ENCODE measurements at regions not wholly inside any gene's neighbourhood (a gene's known extent, or its start where the extent isn't known, plus 50 kb on each side); places are given as distances from the start of the nearest gene placed in this dataset.

GRCh38 chrX:20472620-20473258, 206.0 kb upstream of the RPS6KA3 start:
- no peaks in the 10 kb centered on the region for H3K4me1 ChIP-seq (replicated peaks; ENCODE audit: insufficient read depth)
- H3K9me2 ChIP-seq (ENCODE audit: insufficient read depth) = no peaks in the 10 kb centered on the region
- no peak for DNase-seq
- no peak overlapping the region for H3K27ac ChIP-seq
- POLR2A ChIA-PET (ENCODE audit: unreplicated experiment) = no interaction called here
- BruUV-seq (replicated peaks) = no TSS peak
- no peaks in the 10 kb centered on the region for H4K20me1 ChIP-seq (ENCODE audit: insufficient read depth)
- CTCF ChIA-PET = no interaction called here
- no peaks in the 10 kb centered on the region for H3F3A ChIP-seq (ENCODE audit: insufficient read depth, low read depth)
- H3K4me3 ChIP-seq = no peak overlapping the region
- H3K27me3 ChIP-seq (ENCODE audit: insufficient read depth, low read depth) = no peaks in the 10 kb centered on the region
- no peaks in the 10 kb centered on the region for H3K9me3 ChIP-seq (ENCODE audit: insufficient read depth, low read depth)
- no peak overlapping the region for H3K4me2 ChIP-seq
- TF ChIP-seq EZH2 (IDR thresholded peaks at IDR 0.05; ENCODE audit: low read depth) = no peak
- TF ChIP-seq CTCF (conservative IDR thresholded peaks at IDR 0.05) = no peak
- intact Hi-C loops (cut with micrococcal nuclease; ENCODE audit: unreplicated experiment) = no loop called here
- no peak overlapping the region for H2AFZ ChIP-seq
- no peaks in the 10 kb centered on the region for H3K36me3 ChIP-seq (ENCODE audit: low read depth)
- no peaks in the 10 kb centered on the region for H3K79me2 ChIP-seq (ENCODE audit: low read depth)

GRCh38 chrX:20472148-20472547, 205.4 kb upstream of the RPS6KA3 start:
- no peaks in the 10 kb centered on the region for H3K9me3 ChIP-seq (ENCODE audit: insufficient read depth, low read depth)
- no peaks in the 10 kb centered on the region for H3K9me2 ChIP-seq (ENCODE audit: insufficient read depth)
- H2AFZ ChIP-seq = no peak overlapping the region
- POLR2A ChIA-PET (ENCODE audit: unreplicated experiment) = no interaction called here
- no TSS peak for BruUV-seq (replicated peaks)
- TF ChIP-seq CTCF (conservative IDR thresholded peaks at IDR 0.05) (no peak), EZH2 (IDR thresholded peaks at IDR 0.05; ENCODE audit: low read depth) (no peak)
- H3F3A ChIP-seq (ENCODE audit: insufficient read depth, low read depth) = no peaks in the 10 kb centered on the region
- H3K4me2 ChIP-seq = no peak overlapping the region
- no peaks in the 10 kb centered on the region for H3K36me3 ChIP-seq (ENCODE audit: low read depth)
- H3K4me3 ChIP-seq = no peak overlapping the region
- no peak overlapping the region for H3K27ac ChIP-seq
- DNase-seq = no peak
- intact Hi-C loops (cut with micrococcal nuclease; ENCODE audit: unreplicated experiment) = no loop called here
- H3K79me2 ChIP-seq (ENCODE audit: low read depth) = no peaks in the 10 kb centered on the region
- no peaks in the 10 kb centered on the region for H4K20me1 ChIP-seq (ENCODE audit: insufficient read depth)
- no peaks in the 10 kb centered on the region for H3K4me1 ChIP-seq (replicated peaks; ENCODE audit: insufficient read depth)
- no peaks in the 10 kb centered on the region for H3K27me3 ChIP-seq (ENCODE audit: insufficient read depth, low read depth)
- CTCF ChIA-PET = interaction anchor here (0.6 kb wide), 1 partner anchor 1145 kb away, joined by 3 read pairs; no protein-coding TSS in a partner anchor

- no peaks in the 10 kb centered on the region for H3F3A ChIP-seq (ENCODE audit: insufficient read depth, low read depth)
- ChIA-PET POLR2A (ENCODE audit: unreplicated experiment) (no interaction called here), CTCF (interaction anchor here (0.6 kb wide), 1 partner anchor 1146 kb away, joined by 3 read pairs; no protein-coding TSS in a partner anchor)
- intact Hi-C loops (cut with micrococcal nuclease; ENCODE audit: unreplicated experiment) = no loop called here
- no peaks in the 10 kb centered on the region for H3K9me2 ChIP-seq (ENCODE audit: insufficient read depth)
- no peaks in the 10 kb centered on the region for H3K27me3 ChIP-seq (ENCODE audit: insufficient read depth, low read depth)
- no peak for DNase-seq
- H2AFZ ChIP-seq = no peak overlapping the region
- H3K4me2 ChIP-seq = no peak overlapping the region
- no peaks in the 10 kb centered on the region for H3K36me3 ChIP-seq (ENCODE audit: low read depth)
- H3K4me1 ChIP-seq (replicated peaks; ENCODE audit: insufficient read depth) = no peaks in the 10 kb centered on the region
- H3K79me2 ChIP-seq (ENCODE audit: low read depth) = no peaks in the 10 kb centered on the region
- H3K9me3 ChIP-seq (ENCODE audit: insufficient read depth, low read depth) = no peaks in the 10 kb centered on the region
- H3K4me3 ChIP-seq = no peak overlapping the region
- no TSS peak for BruUV-seq (replicated peaks)
- no peak overlapping the region for H3K27ac ChIP-seq
- H4K20me1 ChIP-seq (ENCODE audit: insufficient read depth) = no peaks in the 10 kb centered on the region
- TF ChIP-seq EZH2 (IDR thresholded peaks at IDR 0.05; ENCODE audit: low read depth) (no peak), CTCF (conservative IDR thresholded peaks at IDR 0.05) (no peak)
These were observed 204.8 kb upstream of the RPS6KA3 start for GRCh38 chrX:20471483-20471882.

Measured in PC-9 (cell line).